PC-9 (cell line): ENCODE measurements at regions not wholly inside any gene's neighbourhood (a gene's known extent, or its start where the extent isn't known, plus 50 kb on each side); places are given as distances from the start of the nearest gene placed in this dataset.

Source experiments
- CTCF ChIP-seq: fragments of 200-600 bp; sonication (generic); conservative IDR thresholded peaks from 2 replicates; pipeline ENCODE4 v1.6.1; 2017; ENCODE audit warnings: mixed run types, antibody characterized with exemption, mild to moderate bottlenecking, moderate library complexity
- EZH2 ChIP-seq: fragments of 200-600 bp; sonication (generic); IDR thresholded peaks from 2 replicates; pipeline ENCODE4 v1.8.0; 2017; ENCODE audit warnings: antibody characterized with exemption, low read depth

DNA sequence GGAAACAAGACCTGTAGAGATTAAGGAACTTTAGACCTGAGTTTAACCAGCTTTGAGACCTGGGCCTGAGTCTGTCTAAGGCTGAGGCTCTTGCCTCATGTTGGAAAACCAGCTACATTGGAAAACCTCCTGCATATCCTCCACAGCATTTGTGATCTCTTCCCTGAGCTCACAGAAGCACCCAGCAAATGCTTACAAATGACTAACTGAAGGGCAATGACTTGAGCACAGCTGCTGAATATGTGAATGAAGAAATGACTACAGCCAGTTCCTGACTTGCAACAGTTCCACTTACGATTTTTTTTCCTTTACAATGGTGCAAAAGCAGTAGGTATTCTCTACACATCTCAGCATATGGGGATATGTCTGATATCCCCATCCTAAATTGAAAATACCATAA is 112.4 kb upstream of the RREB1 start:
- TF ChIP-seq CTCF (no peak), EZH2 (no peak)
